GOT3 (cell line): ENCODE measurements at regions not wholly inside any gene's neighbourhood (a gene's known extent, or its start where the extent isn't known, plus 50 kb on each side); places are given as distances from the start of the nearest gene placed in this dataset.

Experiments used
- DNase-seq: peaks from one replicate; lab custom pipeline; 2025; ENCODE audit warnings: mixed read lengths; lab: John Stamatoyannopoulos, UW

- DNase-seq, result no peak
These were observed 277.6 kb upstream of the NWD2 start for GRCh38 chr4:36966756-36967460.

DNA sequence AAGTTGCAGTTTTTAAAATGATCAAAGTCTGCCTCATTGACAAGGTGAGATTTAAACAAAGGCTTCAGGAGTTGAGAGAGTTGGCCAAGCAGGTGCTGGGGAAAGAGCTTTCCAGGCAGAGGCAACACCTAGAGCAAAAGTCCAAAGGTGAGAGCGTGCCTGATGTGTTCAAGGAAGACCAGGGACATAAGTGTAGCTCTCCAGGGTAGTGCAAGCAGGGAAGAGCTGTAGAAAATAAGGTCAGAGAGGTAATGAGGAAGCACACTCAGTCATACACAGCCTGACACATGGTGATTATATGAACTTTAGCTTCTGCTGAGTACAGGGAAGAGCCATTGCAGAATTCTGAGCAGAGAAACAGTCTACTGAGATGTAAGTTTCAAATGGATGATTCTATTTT is 265.0 kb upstream of the NWD2 start:
- DNase-seq, result no peak

GRCh38 chr4:36990128-36990872 is 254.2 kb upstream of the NWD2 start:
- no peak for DNase-seq

DNA sequence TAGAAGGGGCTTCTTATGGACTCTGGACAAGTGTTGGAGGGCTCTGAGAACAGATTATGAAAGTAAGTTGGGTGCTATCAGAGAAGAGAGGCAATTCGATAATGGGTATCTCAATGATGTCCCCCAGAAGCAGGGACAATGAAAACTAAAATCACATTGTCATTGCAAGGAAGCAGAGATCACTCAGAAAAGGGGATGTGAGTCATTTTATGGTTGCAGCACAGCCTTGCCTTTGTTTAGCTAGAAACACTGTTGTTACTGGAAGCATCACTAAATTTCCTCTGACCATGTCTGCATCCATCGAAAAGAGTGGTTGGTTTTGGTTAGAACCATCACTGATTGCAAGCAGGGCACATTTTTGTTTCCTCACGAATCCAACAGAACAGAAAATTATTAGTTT is 246.8 kb upstream of the NWD2 start:
- no peak for DNase-seq

DNA sequence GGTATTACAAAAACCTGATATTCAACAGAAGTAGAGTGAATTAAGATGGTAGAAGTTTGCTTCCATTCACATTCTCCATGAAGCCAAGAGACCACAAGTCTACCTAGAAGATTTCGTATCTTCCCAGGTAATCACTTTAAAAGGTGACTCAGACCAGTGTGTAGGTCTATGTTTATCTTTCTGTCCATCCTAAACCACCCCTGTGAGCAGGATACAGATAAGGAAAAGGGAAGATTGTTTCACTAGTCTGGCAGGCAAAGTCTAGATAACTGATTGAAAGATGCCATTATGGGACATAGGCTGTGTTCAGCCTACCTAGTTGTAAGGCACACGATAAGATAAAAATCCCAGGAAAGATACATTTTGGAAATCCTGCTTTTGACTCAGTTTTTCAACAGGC is 244.3 kb upstream of the NWD2 start:
- no peak for DNase-seq

DNA sequence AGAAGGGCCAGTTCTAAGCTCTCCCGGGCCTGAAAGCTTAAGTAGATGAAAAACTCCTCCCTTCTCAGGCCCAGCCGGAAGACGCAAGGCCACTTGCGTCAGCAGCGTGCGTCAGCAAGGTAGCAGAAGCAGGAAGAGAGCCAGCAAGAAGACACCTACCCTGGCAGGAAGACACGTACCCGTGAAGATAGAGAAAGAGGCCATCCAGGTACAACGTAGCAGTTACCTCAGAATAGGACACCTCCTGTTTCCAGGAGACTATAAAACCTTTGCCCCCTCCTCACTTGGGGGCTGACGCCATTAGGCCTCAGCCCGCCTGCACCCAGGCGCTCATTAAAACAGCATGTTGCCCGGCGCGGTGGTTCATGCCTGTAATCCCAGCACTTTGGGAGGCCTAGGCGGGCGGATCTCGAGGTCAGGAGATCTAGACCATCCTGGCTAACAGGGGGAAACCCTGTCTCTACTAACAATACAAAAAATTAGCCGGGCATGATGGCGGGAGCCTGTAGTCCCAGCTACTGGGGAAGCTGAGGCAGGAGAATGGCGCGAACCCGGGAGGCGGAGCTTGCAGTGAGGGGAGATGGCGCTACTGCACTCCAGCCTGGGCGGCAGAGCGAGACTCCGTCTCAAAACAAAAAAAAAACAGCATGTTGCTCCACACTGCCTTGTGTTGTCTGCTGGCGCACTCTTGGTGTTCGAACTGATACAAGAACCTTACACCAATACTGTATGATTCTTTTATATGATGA is 242.7 kb upstream of the NWD2 start:
- DNase-seq, result no peak

GRCh38 chr4:37002625-37003024 is 241.9 kb upstream of the NWD2 start:
- DNase-seq, result no peak

DNA sequence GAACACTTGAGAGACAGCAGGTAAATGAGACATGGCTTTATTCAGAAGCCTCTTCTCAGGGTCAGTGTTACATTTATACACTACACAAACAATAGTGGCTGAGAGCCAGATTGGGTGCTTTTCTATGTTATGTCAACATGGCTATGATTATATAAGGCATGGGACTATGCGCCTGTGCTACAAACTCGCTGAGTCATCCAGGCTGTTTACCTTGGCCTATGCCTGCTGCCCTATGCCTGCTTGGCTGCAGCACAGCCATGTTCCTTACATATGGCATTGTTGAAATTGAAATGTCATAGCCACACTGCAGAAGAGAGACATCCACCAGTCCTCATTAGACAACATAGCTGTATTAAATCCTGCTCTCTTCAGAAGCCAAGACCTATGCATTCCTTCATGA is 236.3 kb upstream of the NWD2 start:
- no peak for DNase-seq

DNA sequence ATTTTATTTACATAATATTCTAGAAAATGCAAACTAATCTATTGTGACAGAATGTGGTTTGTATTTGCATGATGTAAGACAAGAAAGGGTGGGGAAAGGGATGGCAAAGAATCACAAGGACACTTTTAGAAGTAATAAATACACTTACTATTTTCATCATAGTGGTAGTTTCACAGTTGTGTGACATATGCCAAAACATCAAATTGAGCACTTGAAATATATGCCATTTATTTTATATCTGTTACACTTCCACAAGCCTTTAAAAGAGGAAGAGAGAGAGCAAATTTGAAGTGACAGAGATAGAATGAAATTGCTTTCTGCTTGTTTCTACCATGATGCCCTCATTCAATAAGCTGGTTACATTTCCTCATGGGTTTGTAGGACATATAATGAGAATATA is 230.0 kb upstream of the NWD2 start:
- DNase-seq, result no peak

- no peak for DNase-seq
These were observed 229.2 kb upstream of the NWD2 start for GRCh38 chr4:37015391-37015790.

DNA sequence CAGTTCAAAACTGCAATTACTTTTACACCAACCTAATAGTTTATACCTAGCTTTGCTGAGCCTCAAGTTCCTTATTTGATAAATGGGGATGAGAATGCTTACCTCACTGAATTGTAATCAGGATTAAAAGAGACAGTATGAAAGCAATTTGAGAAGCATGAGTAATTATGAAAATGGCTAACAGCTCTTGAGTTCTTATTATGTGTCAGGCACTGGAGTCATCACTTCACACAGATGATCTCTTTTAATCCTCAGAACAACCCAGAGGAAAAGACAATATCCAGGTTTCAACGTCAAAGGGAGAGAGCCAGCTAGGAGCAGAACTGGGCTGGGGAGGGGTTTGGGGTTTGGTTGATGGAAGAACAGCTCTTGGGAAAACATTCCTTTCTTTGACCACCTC is 221.0 kb upstream of the NWD2 start:
- no peak for DNase-seq

DNA sequence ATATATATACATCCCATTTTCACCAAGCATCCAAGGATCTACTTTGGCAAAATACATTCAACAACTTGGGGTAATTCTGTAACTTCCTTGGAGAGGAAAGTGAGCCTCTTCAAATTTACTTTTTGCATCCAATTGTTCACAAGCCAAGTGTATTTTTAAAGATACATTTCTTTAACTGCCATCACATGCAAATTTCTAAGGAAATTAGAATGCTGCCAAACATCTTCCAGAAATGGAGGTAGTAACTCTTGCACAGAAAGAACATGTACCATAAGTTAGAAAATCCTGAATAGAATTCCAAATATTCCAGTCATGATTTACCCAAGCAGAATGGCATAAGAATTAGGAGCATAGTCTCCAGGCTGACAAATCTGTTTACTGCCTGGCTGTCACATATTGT is 220.5 kb upstream of the NWD2 start:
- no peak for DNase-seq

GRCh38 chr4:37040816-37041215 is 203.7 kb upstream of the NWD2 start:
- DNase-seq, result no peak

GRCh38 chr4:37043342-37043741 is 201.2 kb upstream of the NWD2 start:
- DNase-seq, result no peak

GRCh38 chr4:37051111-37051510 is 193.4 kb upstream of the NWD2 start:
- DNase-seq, result no peak

GRCh38 chr4:37051866-37052265 is 192.7 kb upstream of the NWD2 start:
- DNase-seq, result no peak

DNA sequence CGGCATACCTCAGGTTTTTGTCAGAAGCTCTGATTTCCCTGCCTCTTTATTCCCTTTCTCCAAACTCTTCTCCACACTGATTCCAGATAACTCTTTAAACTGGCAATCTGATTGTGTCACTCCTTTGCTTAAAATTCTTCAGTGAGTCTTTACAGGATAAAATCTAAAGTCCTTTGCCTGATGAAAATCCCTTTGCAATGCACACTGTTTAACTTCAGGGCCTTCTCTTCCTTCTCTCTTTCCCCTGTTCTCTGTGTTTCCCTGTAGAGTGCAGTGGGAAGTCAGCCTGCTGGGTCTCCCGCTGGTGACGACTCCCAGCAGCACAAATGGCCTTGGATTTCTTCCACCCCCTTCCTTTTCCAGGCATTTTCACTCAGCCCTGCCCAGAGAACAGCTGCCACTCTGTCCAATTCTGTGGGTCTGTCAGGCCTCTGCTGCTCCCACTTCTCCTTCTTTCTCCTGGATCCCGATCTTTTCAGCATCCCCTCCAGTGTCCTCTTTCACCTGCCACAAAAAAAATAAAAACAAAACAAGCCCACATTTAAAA is 189.9 kb upstream of the NWD2 start:
- DNase-seq, result no peak

GRCh38 chr4:37058826-37059225 is 185.7 kb upstream of the NWD2 start:
- no peak for DNase-seq

- DNase-seq, result no peak
These were observed 178.4 kb upstream of the NWD2 start for GRCh38 chr4:37066159-37066558.

- no peak for DNase-seq
These were observed 176.0 kb upstream of the NWD2 start for GRCh38 chr4:37068580-37068979.

GRCh38 chr4:37070041-37070440 is 174.5 kb upstream of the NWD2 start:
- DNase-seq, result no peak

DNA sequence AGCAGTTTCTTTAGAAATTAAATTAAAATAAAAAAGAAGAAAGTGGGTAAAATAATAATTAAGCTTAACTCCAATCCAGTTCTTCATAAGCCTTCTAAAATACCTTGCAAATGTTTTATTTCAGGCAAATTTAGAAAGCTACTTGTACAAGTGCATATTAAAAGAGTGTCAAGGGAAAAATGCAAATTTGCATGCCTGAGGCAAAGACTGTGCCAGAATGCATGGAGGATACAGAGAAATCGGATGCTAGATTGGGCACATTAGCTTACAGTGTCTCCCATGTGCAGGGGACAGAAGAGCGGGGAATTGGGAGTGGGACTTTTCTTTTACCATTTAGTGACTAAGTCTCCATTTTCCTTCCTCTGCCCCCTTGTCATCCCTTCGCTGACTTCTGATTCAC is 173.0 kb upstream of the NWD2 start:
- no peak for DNase-seq
